NCI-H2196 treated with DMSO at 0.1 percent for 48 hours (cell line): ENCODE measurements at regions not wholly inside any gene's neighbourhood (a gene's known extent, or its start where the extent isn't known, plus 50 kb on each side); places are given as distances from the start of the nearest gene placed in this dataset.

Experiments used
- DNase-seq: peaks from one replicate; lab custom pipeline; 2025; ENCODE audit not compliant: unreplicated experiment; lab: John Stamatoyannopoulos, UW

DNA sequence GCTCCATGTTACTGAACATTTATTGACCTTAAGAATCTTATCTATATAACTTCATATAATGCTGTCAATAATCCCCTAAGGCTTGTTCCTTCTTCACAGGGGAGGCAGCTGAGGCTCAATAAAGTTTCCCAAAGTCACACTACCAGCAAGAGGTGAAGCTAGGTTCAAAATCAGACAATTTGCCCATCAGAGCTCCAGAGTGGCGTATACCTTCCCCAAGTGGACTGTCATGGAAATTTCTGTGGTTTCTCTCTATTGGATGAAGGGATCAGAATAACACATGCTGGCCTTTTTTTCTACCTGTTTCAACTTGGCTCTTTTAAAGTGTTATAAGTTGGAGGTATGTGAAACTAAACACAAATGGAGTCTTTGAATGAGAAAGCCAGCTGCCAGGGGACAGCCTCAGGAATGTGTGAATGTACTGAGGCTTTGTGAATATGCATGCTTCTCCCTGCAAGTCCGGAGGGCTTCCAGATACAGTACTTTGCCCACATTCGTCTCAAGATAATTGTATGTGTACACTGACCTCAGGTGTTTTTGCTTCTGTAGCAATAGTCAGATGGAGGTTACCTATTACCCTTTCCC is 656.3 kb upstream of the CELF2 start:
- DNase-seq: no peak

DNA sequence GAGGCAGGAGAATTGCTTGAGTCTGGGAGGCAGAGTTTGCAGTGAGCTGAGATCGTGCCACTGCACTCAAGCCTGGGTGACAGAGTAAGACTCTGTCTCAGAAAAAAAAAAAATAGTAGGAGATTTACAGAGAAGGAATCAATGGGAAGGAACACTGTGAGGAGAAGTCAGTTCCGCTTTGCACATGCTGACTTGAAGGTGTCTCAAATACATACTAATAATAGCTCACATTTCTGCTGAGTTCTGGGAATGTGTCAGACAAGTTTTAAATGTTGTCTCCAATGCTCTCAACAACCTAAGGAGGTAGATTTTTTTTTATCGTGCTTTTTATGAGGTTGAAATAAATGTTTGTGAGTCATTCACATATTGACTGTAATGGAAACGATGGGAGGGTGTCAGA is 654.9 kb upstream of the CELF2 start:
- DNase-seq: no peak

DNA sequence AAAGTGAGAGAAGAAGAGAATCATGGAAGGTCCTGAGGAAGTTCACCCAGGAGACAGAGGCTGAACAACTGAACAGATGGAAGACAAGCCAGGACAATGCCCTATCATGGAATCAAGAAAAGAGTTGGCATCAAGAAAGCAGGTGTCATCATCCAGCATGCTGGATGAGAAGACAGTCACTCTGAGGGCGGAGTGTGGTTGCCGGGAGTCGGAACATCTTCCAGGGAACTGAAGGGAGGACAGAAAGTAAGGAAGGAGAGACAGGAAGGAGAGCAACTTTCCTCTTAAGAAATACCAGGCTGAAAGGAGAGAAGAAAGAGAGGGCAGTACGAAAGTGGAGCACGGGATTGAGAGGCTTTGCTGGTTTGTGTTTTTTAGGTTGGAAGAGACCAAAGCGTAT is 654.5 kb upstream of the CELF2 start:
- no peak for DNase-seq

DNA sequence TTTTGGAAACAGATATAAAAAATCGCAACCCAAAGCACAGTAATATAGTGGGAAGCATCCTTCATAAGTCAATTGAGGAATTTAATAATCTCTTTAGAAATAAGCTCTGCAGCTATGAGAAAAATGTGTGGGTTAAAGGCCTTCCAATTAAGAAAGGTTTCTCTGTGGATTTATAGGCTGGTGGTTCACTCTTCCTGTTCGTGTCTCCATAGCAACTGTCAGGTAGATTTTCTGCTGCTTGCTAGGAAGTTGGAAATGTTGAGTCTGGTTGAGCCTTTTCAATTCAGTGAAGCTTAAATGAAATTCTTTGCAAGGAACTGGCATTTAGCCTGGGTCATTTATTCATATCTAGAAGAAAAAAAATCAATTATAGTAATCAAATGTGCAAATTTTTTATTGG is 652.8 kb upstream of the CELF2 start:
- no peak for DNase-seq

DNA sequence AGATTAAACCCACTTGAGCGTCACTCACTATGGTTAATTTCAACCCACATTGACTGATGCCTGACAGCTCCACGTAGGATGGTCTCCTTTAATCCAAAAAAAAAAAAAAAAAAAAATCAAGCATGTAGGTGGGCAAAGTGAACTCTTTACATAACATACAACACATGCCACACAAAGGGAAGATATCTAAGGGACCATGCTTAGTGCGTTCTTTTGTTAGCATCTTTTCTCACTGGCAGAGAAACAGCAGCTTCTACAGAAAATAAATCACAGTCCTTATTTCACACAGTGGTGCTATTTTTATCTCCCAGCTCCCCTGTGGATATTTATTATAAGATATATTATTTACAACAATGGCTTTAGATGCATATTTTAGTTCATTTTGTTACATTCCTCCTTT is 652.0 kb upstream of the CELF2 start:
- no peak for DNase-seq

DNA sequence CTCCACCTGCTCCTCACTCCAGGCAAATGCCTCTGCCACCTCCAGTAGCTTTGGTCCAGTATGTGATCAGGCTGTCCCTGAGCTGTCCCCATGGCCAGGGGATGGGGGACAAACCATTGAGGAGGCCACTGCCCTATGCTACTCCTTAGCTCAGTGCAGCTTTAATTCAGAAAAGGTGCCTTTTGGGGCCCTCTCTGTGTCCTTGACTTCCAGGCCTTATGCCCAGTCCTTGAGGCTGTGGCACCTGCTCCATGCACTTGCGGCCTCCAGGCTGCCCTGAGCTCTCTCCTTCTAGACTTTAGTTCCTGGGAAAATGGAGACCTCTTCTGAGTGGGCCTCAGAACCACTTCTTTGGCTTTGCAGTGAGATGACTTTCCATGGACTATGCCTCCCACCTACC is 650.8 kb upstream of the CELF2 start:
- DNase-seq: no peak

DNA sequence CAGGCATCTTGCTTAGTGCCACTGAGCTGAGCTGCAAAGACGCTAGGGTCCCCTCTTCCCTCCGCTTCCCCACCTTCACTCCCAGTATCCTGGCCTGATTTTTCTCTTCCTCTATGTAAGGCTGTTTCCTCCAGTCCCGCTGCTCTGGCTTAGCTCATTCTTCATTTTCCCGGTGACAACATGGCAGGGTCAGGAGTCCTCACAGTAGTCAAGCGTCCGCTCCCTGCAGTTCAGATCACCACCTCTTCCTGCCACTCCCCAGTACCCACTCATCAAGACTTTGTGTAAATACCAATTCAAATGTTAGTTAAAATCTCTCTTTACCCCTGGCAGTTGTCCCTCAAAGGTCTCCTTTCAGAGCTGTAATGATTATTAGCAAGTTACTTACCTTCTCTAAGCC is 650.4 kb upstream of the CELF2 start:
- DNase-seq: no peak

DNA sequence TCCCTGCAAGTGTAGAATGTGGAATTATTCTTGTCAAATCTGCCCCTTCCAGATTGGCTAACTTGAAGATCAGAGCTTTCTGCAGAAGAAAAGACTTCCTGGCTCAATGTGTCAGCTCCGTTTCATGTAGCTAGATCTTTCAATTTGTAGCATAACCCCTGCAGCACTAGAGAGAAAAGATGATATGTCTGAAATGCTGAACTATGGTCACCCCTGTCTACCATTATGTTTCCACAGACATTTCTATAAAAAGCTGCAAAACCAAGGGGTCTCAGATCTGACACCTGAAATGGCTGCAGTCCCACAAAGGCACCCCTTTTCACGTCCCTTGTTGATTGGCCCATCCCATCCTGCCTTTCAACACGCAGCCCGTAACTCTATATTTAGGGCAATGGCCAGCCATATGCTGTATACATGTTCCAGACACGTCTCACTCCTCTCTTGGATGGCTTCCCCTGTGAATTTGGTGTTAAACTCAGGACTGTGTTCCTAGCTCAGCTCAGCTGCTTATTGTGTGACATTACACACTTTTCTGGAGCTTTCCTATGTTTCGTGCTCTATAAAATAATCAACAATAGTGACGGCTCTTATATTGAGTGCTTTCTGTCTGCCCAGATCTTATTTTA is 648.6 kb upstream of the CELF2 start:
- DNase-seq: no peak

DNA sequence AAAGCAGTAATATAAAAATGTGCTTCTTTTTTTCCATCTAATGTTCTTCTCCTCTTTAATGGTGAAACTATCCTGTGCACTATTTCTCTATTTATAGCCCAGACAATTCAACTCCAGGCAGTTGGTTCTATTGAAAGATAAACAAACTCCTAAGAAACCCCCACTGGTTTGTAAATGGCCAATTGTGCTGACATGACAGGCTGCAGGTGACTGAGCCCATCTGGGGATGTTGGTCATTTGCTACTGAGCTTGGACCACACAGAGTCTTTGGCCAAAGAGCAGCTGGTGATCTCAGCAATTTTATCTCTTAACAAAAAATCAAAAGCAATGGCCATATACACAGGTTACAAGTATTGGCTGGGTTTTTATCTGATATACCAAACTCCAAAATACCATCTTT is 631.8 kb upstream of the CELF2 start:
- DNase-seq: no peak

DNA sequence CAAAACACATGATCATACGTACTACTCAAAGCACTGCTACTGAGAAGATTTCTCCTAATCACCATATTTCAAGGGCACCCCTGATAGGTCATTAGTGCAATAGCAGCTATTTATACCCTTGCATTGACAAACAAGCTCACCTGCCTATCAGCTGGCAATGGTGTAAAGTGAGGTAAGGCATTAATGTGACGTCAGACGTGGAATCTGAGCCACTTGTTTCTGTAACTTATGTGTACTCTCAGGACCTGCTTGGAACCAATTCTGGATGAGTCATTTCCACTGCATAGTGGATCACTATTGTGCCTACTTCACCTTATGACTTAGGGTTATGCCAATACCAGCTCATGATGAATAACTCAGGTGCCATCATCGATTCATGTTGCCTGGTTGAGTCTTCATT is 628.5 kb upstream of the CELF2 start:
- no peak for DNase-seq

DNA sequence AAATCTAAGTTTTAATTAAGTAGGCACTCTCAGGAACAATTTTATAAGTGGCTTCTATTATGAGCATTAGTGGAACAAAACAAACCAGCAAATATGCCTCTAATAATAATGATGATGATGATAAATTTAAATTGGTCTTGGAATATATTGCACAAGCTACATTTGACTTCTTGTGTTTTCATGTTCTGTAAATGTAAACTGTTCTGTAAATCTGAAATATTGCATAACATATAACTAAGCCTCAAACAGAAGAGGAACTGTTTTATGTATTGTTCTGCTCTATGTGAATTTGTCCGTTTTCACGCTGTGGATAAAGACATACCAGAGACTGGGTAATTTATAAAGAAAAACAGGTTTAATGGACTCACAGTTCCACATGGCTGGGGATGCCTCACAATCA is 625.2 kb upstream of the CELF2 start:
- no peak for DNase-seq

DNA sequence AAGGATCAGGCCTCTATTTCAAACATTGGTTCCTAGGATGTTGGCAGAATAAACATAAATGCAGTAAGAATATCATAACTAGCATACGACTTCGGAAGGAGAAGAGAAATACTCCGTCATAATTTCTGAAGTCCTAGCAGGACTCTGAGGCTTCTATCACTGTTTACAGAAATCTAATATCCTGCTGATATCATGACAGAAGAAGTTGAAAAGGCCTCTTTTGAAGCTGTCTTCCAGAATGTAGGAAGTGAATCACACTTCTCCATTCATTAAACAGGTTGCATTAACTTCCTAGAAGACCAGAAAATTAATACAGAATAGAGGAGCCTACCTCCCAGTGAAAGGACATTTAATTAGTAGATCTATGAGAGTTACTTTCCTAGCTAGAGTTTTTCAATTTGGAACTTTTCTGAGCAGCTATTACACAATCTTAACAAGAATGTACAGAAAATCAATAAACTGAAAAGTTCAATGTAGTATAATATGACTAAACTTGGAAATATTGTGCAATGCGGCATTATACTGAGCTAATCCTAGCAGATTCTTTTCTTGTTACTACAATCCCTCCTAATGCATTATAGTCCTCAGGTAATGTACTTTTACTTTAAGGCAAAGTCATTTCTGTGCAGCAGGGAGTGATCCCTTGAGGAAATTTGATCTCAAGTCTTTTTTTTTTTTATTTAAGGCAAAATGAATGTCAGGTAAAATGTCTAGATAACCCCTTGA is 622.6 kb upstream of the CELF2 start:
- DNase-seq: no peak

DNA sequence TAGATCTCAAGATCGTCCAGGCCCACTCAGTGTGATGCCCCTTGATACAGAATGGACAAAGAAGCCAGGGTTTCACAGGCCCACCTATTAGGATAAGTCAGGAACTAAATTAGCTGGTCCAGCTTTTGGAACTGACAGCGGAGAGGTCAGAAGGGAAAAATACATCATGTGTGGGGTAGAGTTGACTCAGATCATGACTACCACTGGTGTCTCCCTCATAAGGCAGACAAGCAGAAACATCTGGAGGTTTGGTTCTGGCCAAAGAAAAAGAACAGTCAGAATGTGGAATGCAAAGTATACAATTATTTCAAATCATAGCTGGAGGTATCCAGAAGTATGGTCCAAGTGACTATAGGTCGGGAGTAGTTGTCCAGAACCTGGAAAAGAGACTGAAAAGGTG is 621.1 kb upstream of the CELF2 start:
- no peak for DNase-seq

DNA sequence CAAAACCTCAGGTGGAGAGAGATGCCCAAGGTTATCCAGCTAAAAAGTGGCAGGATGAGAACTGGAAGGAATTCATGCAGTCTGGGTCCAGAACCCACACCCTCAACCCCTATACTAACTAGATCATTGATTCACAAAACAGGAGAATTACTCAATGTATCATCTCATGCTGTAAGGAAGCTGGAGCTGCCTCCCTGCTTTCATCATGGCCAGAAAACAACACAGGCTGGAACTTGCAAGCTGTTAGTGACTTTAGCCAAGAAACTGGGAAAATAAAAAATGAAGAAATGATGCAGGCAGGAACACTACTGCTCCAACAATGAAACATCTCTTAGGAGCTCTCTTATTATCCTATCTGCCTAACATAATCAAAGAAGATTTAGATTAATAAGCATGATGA is 619.8 kb upstream of the CELF2 start:
- DNase-seq: no peak

DNA sequence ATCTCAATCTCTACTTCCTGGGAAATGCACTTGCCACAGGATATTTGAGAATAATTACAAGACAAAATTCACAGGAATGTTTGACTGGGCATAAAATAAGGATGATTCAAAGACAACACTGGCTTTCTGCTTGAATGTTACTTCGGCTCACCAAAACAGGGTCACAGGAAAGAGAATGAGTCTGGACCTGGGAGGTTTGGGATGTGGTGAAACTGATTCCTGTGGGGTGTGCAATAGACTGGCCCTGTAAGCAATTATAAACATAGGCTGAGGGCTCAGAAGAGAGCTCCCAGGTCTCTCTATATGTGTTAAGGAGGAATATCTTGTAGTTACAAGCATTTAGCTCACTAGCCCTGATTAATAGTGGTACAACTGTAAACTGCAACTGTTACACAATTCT is 613.9 kb upstream of the CELF2 start:
- DNase-seq: no peak

DNA sequence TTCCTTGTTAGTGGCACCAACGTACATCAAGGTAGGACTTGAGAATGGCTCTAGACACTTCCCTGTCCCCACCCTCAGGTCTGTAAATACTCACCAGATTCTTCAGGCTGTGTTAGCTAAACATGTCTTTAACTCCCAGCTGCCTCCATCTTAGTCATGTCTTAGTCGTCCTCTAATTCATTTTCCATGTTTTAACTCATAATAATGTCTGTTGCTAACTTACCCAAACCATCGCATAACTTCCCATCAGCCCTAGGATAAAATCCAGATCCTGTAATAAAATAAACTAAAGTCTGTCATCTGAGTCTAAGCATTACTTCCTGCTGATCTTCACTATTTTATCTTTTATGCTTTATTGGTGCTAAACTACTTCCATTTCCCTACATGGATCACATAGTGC is 600.0 kb upstream of the CELF2 start:
- DNase-seq: no peak

DNA sequence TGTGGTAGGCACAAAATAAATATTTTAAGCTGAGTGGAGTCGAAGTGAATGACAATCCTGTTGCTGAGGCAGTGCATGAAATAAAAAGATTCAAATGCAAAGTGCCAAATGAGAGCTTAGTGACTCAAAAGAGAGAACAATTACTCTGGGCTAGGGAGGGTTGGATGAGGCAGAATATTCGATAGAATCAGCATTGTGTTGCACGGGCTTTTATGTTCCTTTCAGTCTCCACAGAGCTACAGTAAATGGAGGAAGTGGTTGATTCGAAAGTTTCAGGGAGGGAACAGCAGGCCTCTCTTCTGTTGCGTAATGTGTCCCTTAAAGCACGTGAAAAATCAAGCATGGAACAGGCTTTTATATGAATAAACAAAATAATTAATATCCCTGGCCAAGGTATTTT is 599.3 kb upstream of the CELF2 start:
- no peak for DNase-seq

DNA sequence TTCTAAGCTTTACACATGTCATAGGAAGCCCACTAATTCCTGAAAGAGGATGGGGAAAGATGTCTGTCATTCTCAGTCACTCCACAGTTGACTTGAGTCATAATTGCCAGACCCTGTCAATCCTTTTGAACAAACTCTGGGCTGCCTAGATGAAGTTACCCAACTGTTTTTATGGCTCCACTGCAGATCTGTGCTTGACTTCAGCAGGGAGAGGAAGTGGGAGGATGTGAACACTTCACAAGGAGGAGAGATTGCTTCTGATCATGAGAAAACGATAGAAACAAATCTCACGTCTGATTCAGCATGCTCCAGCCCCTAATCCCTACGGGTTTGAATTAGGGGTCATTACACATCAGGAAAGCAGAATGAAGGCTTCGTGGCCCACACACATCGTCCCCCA is 596.6 kb upstream of the CELF2 start:
- no peak for DNase-seq

DNA sequence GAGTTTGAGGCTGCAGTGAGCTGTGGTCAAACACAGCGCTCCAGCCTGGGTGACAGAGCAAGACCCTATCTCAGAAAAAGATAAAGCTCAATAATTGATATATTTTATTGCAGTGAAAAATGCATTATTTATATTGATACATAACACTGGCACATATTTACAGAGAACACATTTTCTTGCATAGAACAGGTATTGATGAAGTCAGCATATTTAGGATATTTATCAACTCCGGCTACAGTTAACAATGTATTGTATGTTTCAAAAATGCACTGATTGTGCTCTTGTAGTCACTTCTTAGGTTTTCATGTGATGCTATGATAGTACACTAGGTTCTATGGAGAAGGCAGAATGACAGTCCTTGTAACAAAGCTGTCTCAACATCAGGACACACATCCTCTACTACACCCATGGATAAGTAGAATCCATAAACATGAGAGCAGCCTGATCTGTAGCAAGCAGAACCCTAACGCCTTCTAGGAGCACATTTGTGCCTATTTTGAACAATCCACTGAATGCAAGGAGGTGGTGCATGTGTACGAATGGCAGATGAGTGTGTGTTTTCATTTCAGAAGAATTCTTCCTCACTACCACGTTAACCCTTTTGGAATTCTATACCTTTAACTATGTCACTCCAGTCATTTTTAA is 586.1 kb upstream of the CELF2 start:
- DNase-seq: no peak

DNA sequence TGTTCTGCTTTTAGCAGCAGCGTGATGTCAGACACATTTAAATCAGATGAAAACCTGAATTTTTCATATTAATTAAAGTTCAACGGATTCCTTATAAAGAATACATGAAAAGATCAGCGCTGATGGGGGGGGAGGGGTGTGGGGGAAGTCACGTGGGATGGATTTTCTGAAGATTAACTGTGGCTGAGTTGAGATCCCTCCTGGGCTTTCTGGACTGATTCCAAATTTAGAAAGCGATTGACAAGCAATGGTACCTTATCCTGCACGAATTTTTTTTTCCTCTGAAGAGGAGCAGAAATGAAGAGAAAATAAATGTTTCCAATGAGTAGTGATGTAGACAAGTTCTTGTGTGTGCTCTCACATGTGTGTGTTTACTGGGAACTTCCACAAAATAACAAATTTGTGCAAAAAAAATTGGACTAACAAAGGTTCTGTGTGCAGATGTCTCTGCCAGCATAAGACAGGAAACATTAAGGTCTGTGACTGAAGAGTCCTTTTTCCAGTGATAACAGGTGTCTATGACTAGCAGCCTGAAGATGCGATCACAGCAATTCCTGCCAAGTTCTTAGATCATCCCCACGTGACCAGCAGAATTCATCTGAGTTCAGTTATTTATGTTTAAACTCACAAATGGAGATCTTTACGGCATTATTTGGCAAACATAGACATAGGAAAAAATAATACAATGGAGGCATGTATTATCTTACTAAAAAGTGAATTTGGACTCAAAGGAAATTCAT is 585.2 kb upstream of the CELF2 start:
- DNase-seq: no peak

DNA sequence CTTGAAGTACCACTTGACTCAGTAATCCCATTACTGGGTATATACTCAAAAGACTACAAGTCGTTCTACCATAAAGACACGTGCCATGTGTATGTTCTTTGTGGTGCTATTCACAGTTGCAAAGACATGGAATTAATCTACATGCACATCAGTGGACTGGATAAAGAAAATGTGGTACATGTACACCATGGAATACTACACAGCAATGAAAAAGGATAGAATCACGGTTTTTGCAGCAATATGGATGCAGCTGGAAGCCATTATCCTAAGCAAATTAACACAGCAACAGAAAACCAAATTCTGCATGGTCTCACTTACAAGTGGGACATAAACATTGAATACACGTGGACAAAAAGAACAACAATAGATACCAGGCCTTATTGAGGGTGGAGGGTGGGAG is 583.4 kb upstream of the CELF2 start:
- DNase-seq: no peak

DNA sequence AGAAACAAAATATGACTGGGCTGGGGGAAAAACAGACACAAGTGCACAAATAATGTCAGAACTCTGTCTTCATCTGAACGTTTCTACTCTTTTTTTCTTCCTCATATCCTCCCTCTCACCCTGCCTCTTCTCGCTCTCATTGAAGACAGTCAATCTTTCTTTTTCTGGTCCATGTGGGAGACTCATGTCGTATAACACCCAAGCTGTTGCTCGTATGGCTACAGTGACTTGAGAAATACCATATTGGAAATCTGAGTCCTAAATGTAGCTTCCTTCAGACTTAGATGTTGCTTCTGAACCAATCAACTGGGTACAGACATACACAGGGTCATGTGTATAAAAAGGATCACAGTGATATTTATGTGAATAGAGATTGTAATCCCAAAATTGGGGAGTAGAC is 579.8 kb upstream of the CELF2 start:
- no peak for DNase-seq
